K562 (cell line): ENCODE measurements at regions not wholly inside any gene's neighbourhood (a gene's known extent, or its start where the extent isn't known, plus 50 kb on each side); places are given as distances from the start of the nearest gene placed in this dataset.

ENCODE experiments used
- ADNP ChIP-seq: fragments of 200-800 bp; sonication (Bioruptor generic); IDR thresholded peaks from 2 replicates; pipeline ENCODE4 v1.6.1; 2016; ENCODE audit warnings: missing genetic modification characterization, missing compliant biosample characterization
- CEBPZ ChIP-seq: fragments of 150-350 bp; IDR thresholded peaks from 2 replicates; pipeline ENCODE4 v1.6.1; 2014; ENCODE audit warnings: low read depth, mild to moderate bottlenecking, low read length, borderline replicate concordance
- CHD1 ChIP-seq: fragments of 200-600 bp; sonication (generic); IDR thresholded peaks from one replicate; pipeline ENCODE4 v1.6.1; 2012; ENCODE audit warnings: mild to moderate bottlenecking, moderate library complexity, low read length, inconsistent platforms
- FOXA3 ChIP-seq, 2 experiments: fragments of 450-650 bp in 1 of 2; sonication (generic) in 1 of 2; formaldehyde crosslinking; IDR thresholded peaks in 1 of 2; conservative IDR thresholded peaks in 1 of 2; 2 replicates each; pipeline versions ENCODE4 v1.4.0 to v1.8.0; 2020 to 2022; ENCODE audit warnings: mild to moderate bottlenecking in 2 of 2, missing genetic modification reagents in 1 of 2
- FOXJ3 ChIP-seq: sonication (generic); formaldehyde crosslinking; IDR thresholded peaks from 2 replicates; pipeline ENCODE4 v1.4.0; 2020; ENCODE audit warnings: mild to moderate bottlenecking, missing genetic modification reagents
- FOXP1 ChIP-seq: sonication (generic); formaldehyde crosslinking; IDR thresholded peaks from 2 replicates; pipeline ENCODE4 v1.8.0; 2022; ENCODE audit warnings: mild to moderate bottlenecking, missing genetic modification reagents
- REST ChIP-seq, 2 experiments: fragments of 450-650 bp; formaldehyde crosslinking in 1 of 2; IDR thresholded peaks; 2 replicates each; pipeline versions ENCODE4 v1.4.0 to v1.6.1; 2014 to 2020; ENCODE audit warnings: mild to moderate bottlenecking in 2 of 2, borderline replicate concordance in 1 of 2, low read depth in 1 of 2
- ZBTB9 ChIP-seq: fragments of 450-650 bp; formaldehyde crosslinking; IDR thresholded peaks from 2 replicates; pipeline ENCODE4 v1.4.0; 2020; ENCODE audit warnings: mild to moderate bottlenecking, moderate library complexity
- ZNF121 ChIP-seq: sonication (generic); formaldehyde crosslinking; conservative IDR thresholded peaks from 2 replicates; pipeline ENCODE4 v1.8.0; 2022; ENCODE audit warnings: missing genetic modification reagents
- ZNF232 ChIP-seq: sonication (generic); formaldehyde crosslinking; IDR thresholded peaks from 2 replicates; pipeline ENCODE4 v1.8.0; 2022; ENCODE audit warnings: mild to moderate bottlenecking, missing genetic modification reagents
- ZNF512 ChIP-seq: IDR thresholded peaks from 2 replicates; pipeline ENCODE4 v1.6.1; 2016; ENCODE audit warnings: missing genetic modification characterization, missing compliant biosample characterization
- ZNF764 ChIP-seq: fragments of 250-450 bp; sonication (Bioruptor Pico); IDR thresholded peaks from 2 replicates; pipeline ENCODE4 v1.4.0; 2020; ENCODE audit warnings: low read depth, mild to moderate bottlenecking, moderate library complexity
- TF ChIP-seq, protein P1 (sequence below): sonication (generic); formaldehyde crosslinking; IDR thresholded peaks from 2 replicates; pipeline ENCODE4 v1.8.1; 2023; ENCODE audit warnings: mild to moderate bottlenecking, missing genetic modification reagents
- TF ChIP-seq, protein P2 (sequence below), 3 experiments: IDR thresholded peaks in 2 of 3; conservative IDR thresholded peaks in 1 of 3; 2 replicates each; pipeline ENCODE4 v1.5.1; 2011 to 2012; ENCODE audit warnings: low read length in 3 of 3, mild to moderate bottlenecking in 3 of 3, control low read depth in 2 of 3, improper control_type of control experiment in 1 of 3, inconsistent platforms in 1 of 3, low read depth in 1 of 3, mixed read lengths in 1 of 3, moderate library complexity in 1 of 3; ENCODE audit not compliant: insufficient read depth in 2 of 3

DNA sequence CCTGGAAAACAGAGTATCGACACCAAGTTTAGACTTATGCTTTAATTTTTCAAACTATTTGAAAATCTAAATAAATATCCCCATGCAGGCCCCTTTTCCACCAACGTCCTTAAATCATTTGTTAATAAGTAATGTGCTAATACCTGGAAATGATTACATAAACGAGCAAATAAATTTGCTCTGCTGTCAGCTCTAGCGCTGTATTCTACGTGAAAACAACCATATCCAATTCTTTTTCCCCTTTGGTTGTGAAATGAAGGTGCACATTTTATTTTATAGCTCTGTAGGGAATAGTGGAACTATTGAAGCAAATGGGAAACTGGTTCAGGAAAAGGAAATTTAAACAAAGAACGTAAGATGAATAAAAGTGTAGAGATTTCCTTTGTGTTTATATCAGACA is 137.7 kb upstream of the ZNF608 start:
- TF ChIP-seq CHD1 (no peak), ZNF232 (CRISPR knock-in tag) (no peak), FOXJ3 (no peak), ZNF121 (no peak), FOXA3 (CRISPR knock-in tag; conservative IDR thresholded peaks at IDR 0.05 in 1 of 2, IDR thresholded peaks at IDR 0.05 in 1 of 2) (no peak), REST (IDR thresholded peaks at IDR 0.05; ENCODE audit: borderline replicate concordance) (no peak), REST (CRISPR knock-in tag; IDR thresholded peaks at IDR 0.05; ENCODE audit: low read depth) (no peak), ZNF512 (tag) (no peak), ZBTB9 (CRISPR knock-in tag) (no peak), FOXP1 (CRISPR knock-in tag) (no peak), CEBPZ (no peak), ZNF764 (CRISPR knock-in tag) (no peak), ADNP (no peak)
- TF ChIP-seq, protein P1, sequence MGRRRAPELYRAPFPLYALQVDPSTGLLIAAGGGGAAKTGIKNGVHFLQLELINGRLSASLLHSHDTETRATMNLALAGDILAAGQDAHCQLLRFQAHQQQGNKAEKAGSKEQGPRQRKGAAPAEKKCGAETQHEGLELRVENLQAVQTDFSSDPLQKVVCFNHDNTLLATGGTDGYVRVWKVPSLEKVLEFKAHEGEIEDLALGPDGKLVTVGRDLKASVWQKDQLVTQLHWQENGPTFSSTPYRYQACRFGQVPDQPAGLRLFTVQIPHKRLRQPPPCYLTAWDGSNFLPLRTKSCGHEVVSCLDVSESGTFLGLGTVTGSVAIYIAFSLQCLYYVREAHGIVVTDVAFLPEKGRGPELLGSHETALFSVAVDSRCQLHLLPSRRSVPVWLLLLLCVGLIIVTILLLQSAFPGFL (CRISPR knock-in tag), result no peak
- TF ChIP-seq, protein P2, sequence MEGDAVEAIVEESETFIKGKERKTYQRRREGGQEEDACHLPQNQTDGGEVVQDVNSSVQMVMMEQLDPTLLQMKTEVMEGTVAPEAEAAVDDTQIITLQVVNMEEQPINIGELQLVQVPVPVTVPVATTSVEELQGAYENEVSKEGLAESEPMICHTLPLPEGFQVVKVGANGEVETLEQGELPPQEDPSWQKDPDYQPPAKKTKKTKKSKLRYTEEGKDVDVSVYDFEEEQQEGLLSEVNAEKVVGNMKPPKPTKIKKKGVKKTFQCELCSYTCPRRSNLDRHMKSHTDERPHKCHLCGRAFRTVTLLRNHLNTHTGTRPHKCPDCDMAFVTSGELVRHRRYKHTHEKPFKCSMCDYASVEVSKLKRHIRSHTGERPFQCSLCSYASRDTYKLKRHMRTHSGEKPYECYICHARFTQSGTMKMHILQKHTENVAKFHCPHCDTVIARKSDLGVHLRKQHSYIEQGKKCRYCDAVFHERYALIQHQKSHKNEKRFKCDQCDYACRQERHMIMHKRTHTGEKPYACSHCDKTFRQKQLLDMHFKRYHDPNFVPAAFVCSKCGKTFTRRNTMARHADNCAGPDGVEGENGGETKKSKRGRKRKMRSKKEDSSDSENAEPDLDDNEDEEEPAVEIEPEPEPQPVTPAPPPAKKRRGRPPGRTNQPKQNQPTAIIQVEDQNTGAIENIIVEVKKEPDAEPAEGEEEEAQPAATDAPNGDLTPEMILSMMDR (IDR thresholded peaks at IDR 0.05 in 2 of 3, conservative IDR thresholded peaks at IDR 0.05 in 1 of 3; ENCODE audit: insufficient read depth in 2 of 3, low read depth in 1 of 3, low read length in 3 of 3), result no peak
